ENCODE measurements at regions not wholly inside any gene's neighbourhood (a gene's known extent, or its start where the extent isn't known, plus 50 kb on each side); places are given as distances from the start of the nearest gene placed in this dataset.

DNA sequence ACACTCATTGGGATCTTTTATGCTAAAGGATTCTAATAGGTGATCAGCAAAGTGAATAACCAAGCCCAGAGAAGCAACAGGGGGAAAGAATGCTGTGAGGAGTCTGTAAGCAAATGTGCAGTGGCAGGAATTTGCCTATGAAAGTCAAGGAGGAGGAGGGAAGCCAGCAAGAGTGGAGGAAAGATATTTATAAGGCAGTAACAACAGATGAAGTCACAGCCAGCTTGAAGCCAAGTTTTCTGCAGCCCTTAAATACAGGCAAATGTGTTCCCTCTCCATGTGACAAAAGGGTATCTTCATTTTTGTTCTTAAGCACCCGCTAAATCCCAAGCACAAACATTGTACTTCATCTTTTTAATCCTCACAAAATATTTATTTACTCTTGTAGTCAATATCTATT lies 275.0 kb upstream of the CLNK start:
- TF ChIP-seq, protein P1, sequence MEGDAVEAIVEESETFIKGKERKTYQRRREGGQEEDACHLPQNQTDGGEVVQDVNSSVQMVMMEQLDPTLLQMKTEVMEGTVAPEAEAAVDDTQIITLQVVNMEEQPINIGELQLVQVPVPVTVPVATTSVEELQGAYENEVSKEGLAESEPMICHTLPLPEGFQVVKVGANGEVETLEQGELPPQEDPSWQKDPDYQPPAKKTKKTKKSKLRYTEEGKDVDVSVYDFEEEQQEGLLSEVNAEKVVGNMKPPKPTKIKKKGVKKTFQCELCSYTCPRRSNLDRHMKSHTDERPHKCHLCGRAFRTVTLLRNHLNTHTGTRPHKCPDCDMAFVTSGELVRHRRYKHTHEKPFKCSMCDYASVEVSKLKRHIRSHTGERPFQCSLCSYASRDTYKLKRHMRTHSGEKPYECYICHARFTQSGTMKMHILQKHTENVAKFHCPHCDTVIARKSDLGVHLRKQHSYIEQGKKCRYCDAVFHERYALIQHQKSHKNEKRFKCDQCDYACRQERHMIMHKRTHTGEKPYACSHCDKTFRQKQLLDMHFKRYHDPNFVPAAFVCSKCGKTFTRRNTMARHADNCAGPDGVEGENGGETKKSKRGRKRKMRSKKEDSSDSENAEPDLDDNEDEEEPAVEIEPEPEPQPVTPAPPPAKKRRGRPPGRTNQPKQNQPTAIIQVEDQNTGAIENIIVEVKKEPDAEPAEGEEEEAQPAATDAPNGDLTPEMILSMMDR (IDR thresholded peaks at IDR 0.05; ENCODE audit: borderline replicate concordance, control extremely low read depth, extremely low read depth, insufficient read depth, missing control alignments): no peak
- DNase-seq (ENCODE audit: low spot score): no peak
- in situ Hi-C loops (cut with MboI; ENCODE audit: low sequenced_read_pairs, unreplicated experiment): no loop called here

DNA sequence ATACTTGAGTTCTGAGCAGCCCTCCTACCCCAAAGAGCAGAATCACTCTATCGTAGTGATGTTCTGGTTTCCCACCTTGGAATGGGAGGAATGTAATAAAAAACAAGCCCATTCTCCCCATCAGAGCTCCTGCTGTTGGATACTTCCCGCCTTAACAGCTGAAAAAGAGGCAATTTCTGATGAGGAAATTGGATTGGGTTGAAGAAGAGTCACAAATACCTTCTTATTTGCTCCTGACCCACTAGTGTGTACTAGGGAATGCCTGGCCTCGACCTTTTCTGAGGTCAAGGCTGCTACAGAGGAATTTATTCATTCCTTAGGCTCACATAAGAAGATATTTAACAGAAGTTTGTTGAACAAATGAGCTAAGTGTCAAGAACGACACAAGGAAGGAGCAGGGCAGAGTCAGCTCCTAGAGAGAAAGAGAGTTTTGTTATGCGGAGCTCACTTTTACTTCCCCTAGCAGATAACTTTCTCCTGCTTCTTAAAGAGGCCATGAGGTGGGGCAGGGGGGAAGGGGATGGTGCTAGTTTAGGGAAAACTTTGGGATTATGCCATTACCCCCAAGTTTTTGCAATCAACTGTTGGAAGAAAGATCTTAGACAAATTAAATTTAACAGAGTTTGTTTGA lies 273.8 kb upstream of the CLNK start:
- DNase-seq (ENCODE audit: low spot score): no peak
- TF ChIP-seq, protein P1 (IDR thresholded peaks at IDR 0.05; ENCODE audit: borderline replicate concordance, control extremely low read depth, extremely low read depth, insufficient read depth, missing control alignments): no peak
- in situ Hi-C loops (cut with MboI; ENCODE audit: low sequenced_read_pairs, unreplicated experiment): no loop called here

DNA sequence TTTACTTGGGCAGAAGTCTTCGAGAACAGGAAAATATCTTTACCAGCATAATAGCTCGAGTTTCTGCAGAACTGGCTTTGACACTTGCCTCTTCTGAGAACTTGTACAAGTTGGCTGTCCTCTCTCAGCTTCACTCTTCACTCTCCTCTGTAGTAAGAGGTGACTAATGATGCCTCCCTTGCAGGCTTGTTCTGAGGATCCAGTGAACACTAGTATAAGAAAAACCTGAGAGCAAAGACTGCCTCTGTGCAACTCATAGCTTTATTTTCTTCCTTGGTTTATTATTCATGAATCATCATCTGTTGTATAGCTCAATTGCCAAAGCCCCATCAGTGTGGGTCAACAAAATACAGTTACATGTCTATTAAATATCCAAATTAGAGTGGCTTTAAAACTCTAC lies 266.7 kb upstream of the CLNK start:
- TF ChIP-seq, protein P1 (IDR thresholded peaks at IDR 0.05; ENCODE audit: borderline replicate concordance, control extremely low read depth, extremely low read depth, insufficient read depth, missing control alignments): no peak
- DNase-seq (ENCODE audit: low spot score): no peak
- in situ Hi-C loops (cut with MboI; ENCODE audit: low sequenced_read_pairs, unreplicated experiment): no loop called here

DNA sequence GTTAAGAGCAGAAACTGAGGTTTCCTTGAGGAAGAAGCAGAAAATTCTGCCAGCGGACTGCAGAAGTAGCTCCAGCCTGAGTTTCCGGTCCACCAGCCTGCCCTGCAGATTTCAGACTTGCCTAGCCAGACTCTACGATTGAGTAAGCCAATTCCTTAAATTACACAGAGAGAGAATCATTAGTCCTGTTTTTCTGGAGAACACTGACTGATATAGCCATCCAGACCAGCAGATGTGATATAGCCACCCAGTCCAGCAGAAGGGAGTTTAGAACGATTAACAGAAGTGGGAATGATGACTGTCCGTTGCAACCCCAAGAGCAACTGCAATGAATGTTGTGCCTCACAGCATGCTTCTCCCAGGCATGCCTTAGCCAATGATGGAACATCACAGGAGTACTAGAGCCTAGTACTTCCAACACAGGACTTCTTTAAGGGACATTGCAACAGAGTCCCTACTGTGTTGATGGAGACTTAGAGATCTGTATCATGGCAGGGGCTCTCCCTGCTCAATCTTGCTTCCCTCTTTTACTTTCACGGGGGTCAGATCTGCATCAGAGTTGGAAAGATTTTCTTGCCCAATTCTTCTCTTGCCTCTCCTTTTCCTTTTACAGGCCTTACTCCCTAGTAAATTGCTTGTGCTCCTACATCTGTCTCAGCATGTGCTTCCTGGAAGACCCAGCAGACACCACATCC lies 264.6 kb upstream of the CLNK start:
- TF ChIP-seq, protein P1 (IDR thresholded peaks at IDR 0.05; ENCODE audit: borderline replicate concordance, control extremely low read depth, extremely low read depth, insufficient read depth, missing control alignments): no peak
- in situ Hi-C loops (cut with MboI; ENCODE audit: low sequenced_read_pairs, unreplicated experiment): no loop called here
- peak; percentile 9 for DNase-seq (ENCODE audit: low spot score)

DNA sequence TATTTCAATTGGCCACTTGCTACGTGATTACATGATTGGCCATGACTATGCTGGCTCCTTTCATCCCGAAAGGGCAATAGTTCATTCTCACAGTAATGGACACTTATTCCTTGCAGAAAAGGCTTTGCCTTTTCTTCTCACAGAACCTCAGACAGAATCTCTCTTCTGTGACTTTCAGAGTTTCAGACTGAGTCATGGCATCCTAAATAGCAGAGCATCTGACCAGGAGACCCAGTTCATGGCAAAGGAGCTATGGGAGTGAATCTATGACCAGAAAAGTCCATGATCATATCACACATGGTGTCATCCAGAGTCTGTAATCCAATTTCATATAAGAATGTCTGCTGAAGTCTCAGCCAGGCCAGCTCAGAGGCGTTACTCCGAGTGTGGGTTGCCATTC lies 263.3 kb upstream of the CLNK start:
- in situ Hi-C loops (cut with MboI; ENCODE audit: low sequenced_read_pairs, unreplicated experiment): no loop called here
- TF ChIP-seq, protein P1 (IDR thresholded peaks at IDR 0.05; ENCODE audit: borderline replicate concordance, control extremely low read depth, extremely low read depth, insufficient read depth, missing control alignments): no peak
- DNase-seq (ENCODE audit: low spot score): no peak

DNA sequence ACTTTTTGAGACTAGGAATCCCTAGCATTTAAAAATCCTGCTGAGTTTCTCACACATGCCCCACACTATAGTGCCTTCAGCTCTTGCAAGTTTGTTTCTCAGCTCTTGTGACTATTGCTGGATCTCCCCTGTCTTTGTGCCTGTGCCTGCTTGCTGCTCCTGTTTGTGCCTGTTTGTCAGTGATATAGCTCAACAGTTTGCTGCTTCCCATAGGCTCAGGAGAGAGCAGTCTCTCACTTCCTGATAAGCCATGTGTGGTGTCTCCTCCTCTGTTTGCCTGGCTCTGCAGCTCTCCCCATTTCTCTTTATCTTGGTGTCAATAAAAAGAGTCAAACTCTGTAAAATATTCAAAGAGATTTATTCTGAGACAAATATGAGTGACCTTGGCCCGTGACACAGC lies 259.8 kb upstream of the CLNK start:
- TF ChIP-seq, protein P1 (IDR thresholded peaks at IDR 0.05; ENCODE audit: borderline replicate concordance, control extremely low read depth, extremely low read depth, insufficient read depth, missing control alignments): no peak
- DNase-seq (ENCODE audit: low spot score): no peak
- in situ Hi-C loops (cut with MboI; ENCODE audit: low sequenced_read_pairs, unreplicated experiment): no loop called here
